HEK293 (cell line): ENCODE measurements at regions not wholly inside any gene's neighbourhood (a gene's known extent, or its start where the extent isn't known, plus 50 kb on each side); places are given as distances from the start of the nearest gene placed in this dataset.

Experiments
- CTCF ChIP-seq: fragments of 450-650 bp; formaldehyde crosslinking; IDR thresholded peaks from 2 replicates; pipeline ENCODE4 v1.5.1; 2016; ENCODE audit warnings: missing biosample characterization, missing genetic modification characterization
- KLF9 ChIP-seq: fragments of 450-650 bp; formaldehyde crosslinking; IDR thresholded peaks from 2 replicates; pipeline ENCODE4 v1.5.1; 2016; ENCODE audit warnings: missing biosample characterization, missing genetic modification characterization, low read depth
- MEIS1 ChIP-seq: sonication (generic); formaldehyde crosslinking; IDR thresholded peaks from 2 replicates; pipeline ENCODE4 v1.8.1; 2022; ENCODE audit warnings: missing genetic modification reagents, mild to moderate bottlenecking, borderline replicate concordance
- REST ChIP-seq: fragments of 450-650 bp; formaldehyde crosslinking; IDR thresholded peaks from 2 replicates; pipeline ENCODE4 v1.5.1; 2016; ENCODE audit warnings: missing biosample characterization, missing genetic modification characterization
- YY1 ChIP-seq: fragments of 450-650 bp; formaldehyde crosslinking; IDR thresholded peaks from 2 replicates; pipeline ENCODE4 v1.5.1; 2018; ENCODE audit warnings: missing biosample characterization, missing genetic modification characterization
- ZBTB49 ChIP-seq: fragments of 450-650 bp; formaldehyde crosslinking; IDR thresholded peaks from 2 replicates; pipeline ENCODE4 v1.5.1; 2016; ENCODE audit warnings: missing biosample characterization, missing genetic modification characterization, low read depth
- ZNF157 ChIP-seq: fragments of 450-650 bp; formaldehyde crosslinking; IDR thresholded peaks from 2 replicates; pipeline ENCODE4 v1.5.1; 2016; ENCODE audit warnings: missing biosample characterization, missing genetic modification characterization
- ZNF16 ChIP-seq: fragments of 450-650 bp; formaldehyde crosslinking; IDR thresholded peaks from 2 replicates; pipeline ENCODE4 v1.5.1; 2016; ENCODE audit warnings: low read depth, missing biosample characterization, missing genetic modification characterization
- ZNF23 ChIP-seq: fragments of 450-650 bp; formaldehyde crosslinking; IDR thresholded peaks from 2 replicates; pipeline ENCODE4 v1.5.1; 2016; ENCODE audit warnings: missing biosample characterization, missing genetic modification characterization, borderline replicate concordance
- ZNF366 ChIP-seq: fragments of 450-650 bp; formaldehyde crosslinking; conservative IDR thresholded peaks from 2 replicates; pipeline ENCODE4 v1.5.1; 2016; ENCODE audit warnings: missing biosample characterization, missing genetic modification characterization
- ZNF645 ChIP-seq: fragments of 450-650 bp; formaldehyde crosslinking; IDR thresholded peaks from 2 replicates; pipeline ENCODE4; 2016; ENCODE audit warnings: missing biosample characterization, missing genetic modification characterization

DNA sequence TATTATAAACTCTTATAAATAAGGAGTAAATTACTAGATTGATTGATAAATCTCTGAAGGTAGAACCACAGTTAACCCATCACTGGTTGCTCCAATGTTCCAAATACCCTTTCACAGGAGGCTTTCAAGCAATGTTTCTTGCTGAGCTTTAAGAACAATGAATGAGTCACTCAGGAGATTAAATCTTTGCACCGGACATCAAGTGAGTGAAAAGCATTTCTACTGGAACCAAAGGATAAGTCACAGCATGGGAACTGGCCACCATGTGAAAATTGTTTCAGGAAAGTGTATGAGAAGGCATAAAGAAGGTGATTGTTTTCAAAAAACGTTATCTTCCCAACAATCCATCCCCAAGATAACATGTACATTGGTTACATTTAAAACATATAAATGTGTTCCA is 90.6 kb downstream of the CNTN3 start:
- TF ChIP-seq CTCF (tag by site-specific recombination), result no peak
- TF ChIP-seq ZNF366 (tag by site-specific recombination), result no peak
- no peak for TF ChIP-seq ZNF645
- no peak for TF ChIP-seq YY1 (tag by site-specific recombination)
- no peak for TF ChIP-seq REST (tag by site-specific recombination)
- TF ChIP-seq KLF9, result no peak
- TF ChIP-seq ZNF16 (tag by site-specific recombination), result no peak
- TF ChIP-seq MEIS1 (CRISPR knock-in tag), result no peak
- no peak for TF ChIP-seq ZBTB49 (tag by site-specific recombination)
- no peak for TF ChIP-seq ZNF23
- TF ChIP-seq ZNF157 (tag by site-specific recombination), result no peak
